NCI-H146 treated with DMSO at 0.1 percent for 48 hours (cell line): ENCODE measurements at regions not wholly inside any gene's neighbourhood (a gene's known extent, or its start where the extent isn't known, plus 50 kb on each side); places are given as distances from the start of the nearest gene placed in this dataset.
A peak's percentile ranks its signal among the peaks of the same experiment; 100 is the strongest.

ENCODE experiments used
- DNase-seq: peaks from one replicate; lab custom pipeline; 2025; ENCODE audit not compliant: unreplicated experiment; lab: John Stamatoyannopoulos, UW

GRCh38 chr6:144647406-144647964 lies 362.4 kb downstream of the UTRN start:
- DNase-seq = no peak

GRCh38 chr6:144647971-144648651 lies 363.0 kb downstream of the UTRN start:
- no peak for DNase-seq

DNA sequence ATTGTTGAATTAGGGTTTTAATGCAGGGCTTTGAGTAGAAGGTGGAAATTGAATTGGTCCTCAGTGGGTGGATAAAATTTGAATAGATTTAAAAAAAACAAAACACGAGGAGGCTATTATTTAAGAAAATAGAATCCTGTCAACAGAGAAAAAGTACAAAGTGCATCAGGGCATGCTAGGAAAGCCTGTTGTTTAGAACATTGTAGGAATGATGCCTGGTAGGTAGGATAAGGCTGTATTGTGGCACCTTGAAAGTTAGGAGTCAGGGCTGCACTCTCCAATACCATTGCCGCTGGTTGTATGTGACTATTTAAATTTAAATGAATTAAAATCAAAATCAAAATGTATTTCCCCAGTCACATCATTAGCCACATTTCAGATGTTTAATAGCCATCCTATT lies 363.9 kb downstream of the UTRN start:
- DNase-seq = no peak

GRCh38 chr6:144651234-144651633 lies 366.1 kb downstream of the UTRN start:
- no peak for DNase-seq

DNA sequence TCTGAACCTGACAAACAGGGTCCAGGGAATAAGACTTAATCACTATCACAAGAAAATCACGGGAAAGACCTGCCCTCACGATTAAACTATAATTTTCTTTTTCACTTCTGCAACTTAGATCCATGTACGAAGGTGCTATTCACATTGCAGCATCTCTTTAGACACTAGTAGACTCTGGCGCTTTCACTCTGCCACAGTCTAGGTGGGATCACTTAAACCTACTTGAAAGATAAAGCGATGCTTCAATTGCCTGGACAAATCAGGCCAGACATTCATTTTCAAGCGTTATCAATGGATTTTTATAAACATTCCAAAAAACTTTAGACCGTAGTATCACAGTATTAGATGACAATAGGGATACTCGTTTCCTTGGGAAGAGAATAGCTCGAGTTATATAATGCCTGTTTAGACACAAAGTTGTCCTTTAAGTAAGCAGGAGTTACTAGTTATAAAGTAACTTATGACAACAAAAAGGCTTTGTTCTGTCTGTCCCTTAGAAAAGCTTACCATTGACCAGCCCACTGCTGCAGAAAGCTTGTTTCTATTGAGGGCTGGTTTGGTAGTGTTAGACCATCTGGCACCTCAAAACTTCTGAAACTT lies 367.3 kb downstream of the UTRN start:
- no peak for DNase-seq

GRCh38 chr6:144653885-144654505 lies 368.9 kb downstream of the UTRN start:
- no peak for DNase-seq

DNA sequence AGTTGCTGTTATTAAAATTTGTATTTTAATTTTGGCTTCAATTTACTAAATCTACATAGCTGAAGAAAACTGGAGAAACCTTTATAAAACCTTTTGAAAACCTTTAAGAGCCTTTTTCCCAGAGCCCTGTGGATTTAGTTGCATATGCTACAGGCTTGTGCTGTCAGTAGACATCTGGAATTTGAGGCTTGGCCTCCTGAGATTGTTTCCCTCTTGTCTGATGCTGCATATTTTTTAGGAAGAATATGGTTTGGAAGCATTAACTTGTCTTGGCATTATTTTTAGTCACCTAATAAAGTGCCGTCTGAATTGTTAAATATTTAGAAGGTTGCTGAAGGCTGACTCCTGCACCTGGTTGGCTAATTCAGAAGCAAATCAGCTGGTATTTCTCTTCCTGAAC lies 369.4 kb downstream of the UTRN start:
- DNase-seq = no peak

DNA sequence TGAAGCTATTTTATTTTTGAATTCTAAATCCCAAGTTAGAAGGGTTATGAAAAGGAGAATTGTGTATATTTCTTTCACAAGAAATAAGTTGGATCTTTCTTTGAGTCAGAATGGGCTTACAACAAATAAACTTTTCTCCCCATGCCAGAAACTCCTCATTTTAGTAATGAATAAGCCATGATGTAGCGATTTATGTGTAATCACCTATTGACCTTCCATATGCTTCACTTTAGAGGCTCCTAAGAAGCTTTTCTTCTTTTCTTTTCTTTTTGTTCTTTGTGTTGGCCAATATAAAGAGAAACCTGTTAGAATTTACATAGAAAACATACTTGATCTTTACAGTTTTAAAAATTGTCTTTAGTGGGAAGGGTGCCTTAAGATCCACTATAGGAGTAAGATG lies 370.2 kb downstream of the UTRN start:
- DNase-seq = no peak

GRCh38 chr6:144657691-144658090 lies 372.6 kb downstream of the UTRN start:
- peak; percentile 90 for DNase-seq

DNA sequence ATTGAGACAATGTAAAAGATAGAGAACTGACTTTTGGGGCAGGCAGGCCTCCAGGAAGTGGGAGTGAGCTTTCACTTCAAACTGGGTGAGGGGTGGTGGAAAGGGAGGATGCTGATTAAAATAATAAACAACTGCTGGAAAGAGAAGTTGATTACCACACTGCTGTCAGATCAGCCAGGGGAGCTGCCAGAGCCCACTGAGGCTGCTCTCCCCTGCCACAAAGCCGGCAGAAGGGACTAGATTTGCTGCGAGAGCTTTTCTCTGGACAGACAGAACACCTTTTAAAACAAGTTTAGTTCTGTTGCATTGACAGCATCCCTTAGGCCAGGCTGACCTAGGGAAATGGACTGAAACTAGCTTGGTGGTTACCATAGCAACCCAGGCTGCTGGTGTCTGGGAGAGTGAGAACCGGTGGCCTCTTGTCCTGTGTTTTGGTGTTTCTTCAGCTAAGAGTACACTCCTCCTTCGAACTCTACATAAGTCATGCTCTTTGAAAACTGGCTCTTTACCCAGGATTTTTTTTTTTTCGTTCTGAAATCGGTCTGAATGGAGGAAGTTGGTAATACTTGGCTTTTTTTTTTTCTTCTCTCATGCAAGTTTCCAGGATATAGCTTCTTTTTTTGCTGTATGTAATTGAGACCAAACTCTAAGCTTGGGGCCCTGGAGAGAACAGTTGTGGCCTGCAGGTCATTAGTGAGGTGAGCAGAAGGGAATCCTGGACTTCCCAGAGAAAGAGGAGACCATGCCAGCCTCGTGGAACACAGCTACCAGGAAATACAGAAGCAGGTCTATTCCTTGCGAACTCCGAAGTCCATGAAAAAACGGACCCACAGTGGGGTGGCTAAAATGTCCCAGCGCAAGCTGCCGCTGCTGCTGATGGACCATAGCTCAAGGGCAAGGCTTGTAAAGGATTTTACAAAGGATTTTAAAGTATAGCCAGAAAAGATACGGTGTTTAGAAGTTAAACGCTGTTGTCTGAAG lies 374.4 kb downstream of the UTRN start:
- peak; percentile 79 for DNase-seq

GRCh38 chr6:144660561-144661115 lies 375.5 kb downstream of the UTRN start:
- DNase-seq = peak; percentile 76

GRCh38 chr6:144661116-144661806 lies 376.1 kb downstream of the UTRN start:
- DNase-seq = peak; percentile 99

DNA sequence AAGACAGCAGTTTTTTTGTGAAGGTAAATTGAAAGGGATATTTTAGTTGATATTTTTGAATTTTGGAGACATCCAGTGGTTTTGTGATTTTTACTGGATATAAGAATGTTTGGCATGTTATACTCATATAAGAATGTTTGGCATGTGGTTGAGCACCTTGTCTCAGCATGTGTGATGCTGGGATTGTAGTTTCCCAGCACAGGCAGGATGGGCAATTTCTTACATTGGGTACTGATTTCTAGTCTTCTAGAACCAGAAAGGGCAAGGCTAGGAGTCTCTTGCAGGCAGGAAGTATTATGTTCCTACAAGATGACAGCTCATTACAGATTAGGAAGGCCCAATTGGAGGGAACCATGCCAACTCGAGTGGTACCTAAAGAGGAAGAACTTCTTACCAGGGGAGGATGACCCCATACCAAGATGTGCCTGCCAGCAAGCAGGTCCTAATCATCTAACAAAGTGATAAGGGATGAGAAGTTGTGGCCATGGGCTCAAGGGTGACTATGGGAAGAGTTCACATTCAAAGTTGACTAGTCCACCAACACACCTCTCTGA lies 377.8 kb downstream of the UTRN start:
- DNase-seq = peak; percentile 28

GRCh38 chr6:144664281-144664680 lies 379.1 kb downstream of the UTRN start:
- DNase-seq = no peak

GRCh38 chr6:144664947-144665346 lies 379.8 kb downstream of the UTRN start:
- no peak for DNase-seq

DNA sequence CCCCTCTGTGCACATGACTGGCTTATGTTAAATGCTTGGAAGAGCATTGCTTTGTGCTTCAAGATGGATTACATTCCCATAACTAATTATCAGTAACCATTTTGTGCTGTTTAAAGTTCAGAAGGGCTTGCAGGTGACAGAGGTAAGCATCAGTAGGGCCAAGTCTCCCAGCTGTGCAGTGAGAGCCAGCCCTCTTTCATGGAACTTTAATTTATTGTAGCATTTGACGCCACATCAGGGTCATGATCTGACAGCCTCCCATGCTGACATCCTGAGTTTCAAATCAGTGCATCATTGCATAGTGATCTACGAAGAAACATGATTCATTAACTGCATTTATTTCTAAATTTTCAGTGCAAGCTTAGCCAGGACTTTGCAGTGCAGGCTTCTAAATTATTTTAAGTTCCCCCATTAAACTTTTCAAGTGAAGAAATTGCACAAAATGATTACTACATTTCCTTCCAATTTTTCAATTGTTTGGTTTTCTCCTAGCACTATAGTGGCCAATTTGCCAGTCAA lies 380.9 kb downstream of the UTRN start:
- DNase-seq = peak; percentile 73

- DNase-seq = no peak
Measured at GRCh38 chr6:144666781-144667180, 381.6 kb downstream of the UTRN start.

- DNase-seq = no peak
Measured at GRCh38 chr6:144667532-144668503, 382.7 kb downstream of the UTRN start.
